ENCODE measurements at regions not wholly inside any gene's neighbourhood (a gene's known extent, or its start where the extent isn't known, plus 50 kb on each side); places are given as distances from the start of the nearest gene placed in this dataset.

DNA sequence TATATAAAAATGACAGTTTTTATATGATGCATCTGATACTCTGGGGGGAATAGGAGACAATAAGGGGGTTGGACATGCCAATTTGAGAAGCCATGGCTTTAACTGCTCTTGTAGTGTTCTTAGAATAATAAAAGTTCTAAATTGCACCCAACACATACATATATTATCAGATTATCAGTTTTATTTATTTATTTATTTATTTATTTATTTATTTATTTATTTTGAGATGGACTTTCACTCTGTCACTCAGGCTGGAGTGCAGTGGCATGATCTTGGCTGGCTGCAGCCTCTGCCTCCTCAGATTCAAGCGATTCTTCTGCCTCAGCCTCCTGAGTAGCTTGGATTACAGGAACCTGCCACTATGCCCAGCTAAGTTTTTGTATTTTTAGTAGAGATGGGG, 356.8 kb downstream of the TLL1 start:
- intact Hi-C loops (cut with DNase I): no loop called here
- no peaks in the 10 kb centered on the region for H3K4me1 ChIP-seq
- ATAC-seq: no peak
- 83 to 93% (median 85%) methylated on average over 1 of the region's 1 CpG for WGBS, 3 donors
- no peak overlapping the region for H3K4me3 ChIP-seq
- no peaks in the 10 kb centered on the region for H3K27me3 ChIP-seq (ENCODE audit: insufficient read depth in 3 of 3, low read length in 2 of 3)
- H3K27ac ChIP-seq: no peak overlapping the region
- H3K36me3 ChIP-seq (ENCODE audit: insufficient read depth in 1 of 2, low read depth in 1 of 2): no peaks in the 10 kb centered on the region
- no peak for DNase-seq
- TF ChIP-seq, protein P1, sequence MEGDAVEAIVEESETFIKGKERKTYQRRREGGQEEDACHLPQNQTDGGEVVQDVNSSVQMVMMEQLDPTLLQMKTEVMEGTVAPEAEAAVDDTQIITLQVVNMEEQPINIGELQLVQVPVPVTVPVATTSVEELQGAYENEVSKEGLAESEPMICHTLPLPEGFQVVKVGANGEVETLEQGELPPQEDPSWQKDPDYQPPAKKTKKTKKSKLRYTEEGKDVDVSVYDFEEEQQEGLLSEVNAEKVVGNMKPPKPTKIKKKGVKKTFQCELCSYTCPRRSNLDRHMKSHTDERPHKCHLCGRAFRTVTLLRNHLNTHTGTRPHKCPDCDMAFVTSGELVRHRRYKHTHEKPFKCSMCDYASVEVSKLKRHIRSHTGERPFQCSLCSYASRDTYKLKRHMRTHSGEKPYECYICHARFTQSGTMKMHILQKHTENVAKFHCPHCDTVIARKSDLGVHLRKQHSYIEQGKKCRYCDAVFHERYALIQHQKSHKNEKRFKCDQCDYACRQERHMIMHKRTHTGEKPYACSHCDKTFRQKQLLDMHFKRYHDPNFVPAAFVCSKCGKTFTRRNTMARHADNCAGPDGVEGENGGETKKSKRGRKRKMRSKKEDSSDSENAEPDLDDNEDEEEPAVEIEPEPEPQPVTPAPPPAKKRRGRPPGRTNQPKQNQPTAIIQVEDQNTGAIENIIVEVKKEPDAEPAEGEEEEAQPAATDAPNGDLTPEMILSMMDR (IDR thresholded peaks at IDR 0.05): no peak
- no peaks in the 10 kb centered on the region for H3K9me3 ChIP-seq

DNA sequence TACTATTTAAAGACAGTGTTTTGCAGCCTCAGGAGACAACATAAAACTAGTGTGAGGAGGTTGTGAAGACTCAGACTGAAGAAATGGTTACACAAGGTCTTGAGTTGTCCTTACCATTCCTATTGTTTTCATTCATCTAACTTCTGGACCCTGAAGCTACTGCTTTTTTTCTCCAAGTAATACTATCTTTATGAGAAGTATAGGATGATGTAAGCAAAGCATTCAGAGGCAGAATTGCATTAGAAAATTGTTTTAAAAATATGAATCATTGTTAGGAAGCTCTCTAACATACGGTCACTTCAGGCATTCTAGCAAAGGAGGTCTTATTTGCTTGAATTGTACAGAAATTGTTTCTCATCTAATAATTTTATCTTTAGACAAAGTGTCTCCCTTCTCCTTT, 357.8 kb downstream of the TLL1 start:
- Histone ChIP-seq H3K4me3 (no peak overlapping the region), H3K9me3 (no peaks in the 10 kb centered on the region), H3K36me3 (ENCODE audit: insufficient read depth in 1 of 2, low read depth in 1 of 2) (no peaks in the 10 kb centered on the region), H3K27ac (no peak overlapping the region), H3K4me1 (no peaks in the 10 kb centered on the region), H3K27me3 (ENCODE audit: insufficient read depth in 3 of 3, low read length in 2 of 3) (no peaks in the 10 kb centered on the region)
- TF ChIP-seq, protein P1 (IDR thresholded peaks at IDR 0.05): no peak
- intact Hi-C loops (cut with DNase I): no loop called here
- DNase-seq (no peak), ATAC-seq (no peak)
- 70 to 84% (median 73%) methylated on average over 1 of the region's 1 CpG for WGBS, 3 donors

DNA sequence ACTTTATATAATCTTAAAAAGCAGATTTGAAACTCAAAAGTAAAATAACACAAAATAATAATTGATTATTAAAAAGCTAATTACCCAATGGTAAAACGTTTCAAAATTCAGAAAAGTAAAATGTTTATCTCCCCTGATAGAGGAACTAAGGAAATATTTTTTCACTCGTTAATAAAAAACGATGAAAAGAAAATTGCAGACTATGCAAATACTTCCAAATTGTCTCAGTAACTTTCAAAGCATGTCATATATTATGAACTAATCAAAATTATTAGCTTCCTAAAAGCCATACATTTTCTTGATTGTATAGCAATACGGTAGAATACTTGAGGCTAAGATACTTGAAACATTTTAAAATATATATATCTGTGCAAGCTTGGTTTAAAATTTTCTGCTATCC, 366.3 kb downstream of the TLL1 start:
- TF ChIP-seq, protein P1 (IDR thresholded peaks at IDR 0.05): no peak
- H3K9me3 ChIP-seq: no peaks in the 10 kb centered on the region
- no peaks in the 10 kb centered on the region for H3K36me3 ChIP-seq (ENCODE audit: insufficient read depth in 1 of 2, low read depth in 1 of 2)
- 74 to 85% (median 79%) methylated on average over 4 of the region's 4 CpGs for WGBS, 3 donors
- H3K27ac ChIP-seq: no peak overlapping the region
- no peak overlapping the region for H3K4me3 ChIP-seq
- intact Hi-C loops (cut with DNase I): no loop called here
- ATAC-seq: no peak
- no peaks in the 10 kb centered on the region for H3K4me1 ChIP-seq
- no peak for DNase-seq
- H3K27me3 ChIP-seq (ENCODE audit: insufficient read depth in 3 of 3, low read length in 2 of 3): no peaks in the 10 kb centered on the region

DNA sequence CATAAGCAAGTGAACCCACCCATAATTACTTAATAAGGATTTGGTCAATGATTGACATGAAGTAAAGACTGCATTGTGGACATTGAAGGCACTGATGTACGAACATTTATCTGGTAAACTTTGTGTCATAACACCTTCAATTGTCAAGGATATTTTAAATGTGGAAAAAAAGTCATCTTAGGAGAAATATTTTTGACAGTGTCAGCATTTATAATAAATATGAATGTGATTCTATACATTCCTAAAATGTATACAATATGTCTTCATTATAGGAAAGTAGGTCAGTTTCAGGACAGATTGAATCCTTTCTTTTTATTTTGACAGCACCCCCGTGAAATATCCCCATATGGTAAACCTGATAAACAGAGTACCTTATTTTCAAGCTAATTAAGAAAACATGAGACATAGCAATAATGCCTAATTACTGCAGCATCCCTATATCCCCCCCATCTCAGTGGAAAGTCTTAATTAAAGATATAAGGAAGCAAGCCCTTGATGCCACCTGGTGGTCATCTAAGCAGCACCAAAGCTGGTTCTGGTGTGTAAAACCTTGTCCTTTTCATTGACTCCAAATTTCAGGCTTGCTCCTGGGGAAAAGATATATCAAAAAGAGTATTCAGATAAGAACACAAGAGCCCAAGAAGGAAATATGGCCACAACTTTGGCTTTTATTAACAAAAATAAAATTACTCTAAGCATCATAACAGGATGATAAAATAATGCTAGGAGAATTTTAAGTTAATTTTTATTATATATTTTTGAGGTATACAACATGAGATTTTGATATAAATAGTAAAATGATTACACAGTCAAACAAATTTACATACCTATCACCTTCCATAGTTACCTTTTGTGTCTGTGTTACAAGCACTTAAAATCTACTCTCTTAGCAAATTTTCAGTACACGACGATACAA, 379.7 kb downstream of the TLL1 start:
- TF ChIP-seq, protein P1 (IDR thresholded peaks at IDR 0.05): peak; percentile 42
- H3K36me3 ChIP-seq (ENCODE audit: insufficient read depth in 1 of 2, low read depth in 1 of 2): no peaks in the 10 kb centered on the region
- H3K27me3 ChIP-seq (ENCODE audit: insufficient read depth in 3 of 3, low read length in 2 of 3): no peaks in the 10 kb centered on the region
- H3K9me3 ChIP-seq: no peaks in the 10 kb centered on the region
- ATAC-seq (no peak), DNase-seq (no peak)
- no peak overlapping the region for H3K27ac ChIP-seq
- WGBS, 3 donors: 73 to 80% (median 78%) methylated on average over 4 of the region's 4 CpGs
- intact Hi-C loops (cut with DNase I): loop anchor here in 1 of 2 donors (10.0 kb wide), 1 partner anchor 88 kb away; no protein-coding TSS in a partner anchor
- no peaks in the 10 kb centered on the region for H3K4me1 ChIP-seq
- H3K4me3 ChIP-seq: no peak overlapping the region

All from psoas muscle (tissue), 7 donors.